HG02623 (cell line): ENCODE measurements at regions not wholly inside any gene's neighbourhood (a gene's known extent, or its start where the extent isn't known, plus 50 kb on each side); places are given as distances from the start of the nearest gene placed in this dataset.

Experiments
- ATAC-seq: cut with Tn5 transposase; IDR thresholded peaks from one replicate; pipeline ENCODE4 v1.9.1; 2021; ENCODE audit warnings: moderate library complexity; ENCODE audit not compliant: unreplicated experiment

DNA sequence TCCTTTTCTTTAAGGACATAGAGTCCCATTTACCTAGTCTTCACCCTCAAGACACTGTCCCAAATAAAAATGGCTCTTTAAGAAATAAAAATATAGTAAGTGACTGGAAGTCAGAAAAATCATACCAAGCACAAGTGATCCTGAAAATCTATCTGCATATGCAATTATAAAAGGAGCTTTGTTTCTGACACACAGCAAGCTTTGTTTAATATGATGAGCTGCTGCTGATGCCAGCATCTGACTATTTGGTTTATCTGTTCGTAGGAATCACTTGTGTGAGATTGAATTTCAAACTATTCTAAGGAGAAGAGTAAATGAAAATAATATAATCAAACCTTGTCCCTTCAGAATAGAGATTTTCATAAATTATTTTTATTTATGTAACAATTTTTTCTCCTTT lies 332.4 kb downstream of the PCDH7 start:
- no peak for ATAC-seq

DNA sequence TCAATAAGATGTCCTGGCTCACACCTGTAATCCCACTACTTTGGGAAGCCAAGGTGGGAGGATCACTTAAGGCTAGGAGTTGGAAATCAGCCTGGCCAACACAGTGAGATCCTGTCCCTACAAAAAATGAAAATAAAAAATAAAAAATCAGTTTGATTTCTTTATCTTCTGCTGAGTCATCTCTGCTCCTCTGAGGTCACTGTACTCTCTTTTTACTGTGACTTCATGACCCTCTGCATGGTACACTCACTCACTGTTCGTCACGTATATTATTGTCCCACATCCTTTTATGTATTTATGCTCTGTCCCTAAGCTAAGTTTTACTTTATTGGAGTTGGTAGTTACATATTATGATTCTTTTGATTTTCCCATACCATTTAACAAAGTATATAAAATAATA lies 333.3 kb downstream of the PCDH7 start:
- ATAC-seq, result no peak

DNA sequence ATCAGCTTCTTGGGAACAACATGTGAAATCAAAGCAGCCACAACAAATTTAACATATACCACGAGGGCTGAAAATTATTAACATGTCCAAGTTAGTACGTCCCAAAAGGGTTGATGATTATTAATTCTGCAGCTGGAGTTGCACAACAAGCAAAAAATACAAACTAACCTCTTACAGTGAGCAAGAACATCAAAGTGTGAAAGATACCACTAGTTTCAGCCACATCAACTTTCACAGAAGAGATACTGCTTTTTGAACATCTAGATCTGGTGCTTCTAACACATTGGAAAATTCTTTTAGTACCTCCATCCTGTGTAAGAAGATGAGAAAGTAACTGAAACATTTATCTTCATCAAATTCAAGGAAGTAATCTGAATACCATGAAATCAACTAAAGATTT lies 334.1 kb downstream of the PCDH7 start:
- no peak for ATAC-seq

DNA sequence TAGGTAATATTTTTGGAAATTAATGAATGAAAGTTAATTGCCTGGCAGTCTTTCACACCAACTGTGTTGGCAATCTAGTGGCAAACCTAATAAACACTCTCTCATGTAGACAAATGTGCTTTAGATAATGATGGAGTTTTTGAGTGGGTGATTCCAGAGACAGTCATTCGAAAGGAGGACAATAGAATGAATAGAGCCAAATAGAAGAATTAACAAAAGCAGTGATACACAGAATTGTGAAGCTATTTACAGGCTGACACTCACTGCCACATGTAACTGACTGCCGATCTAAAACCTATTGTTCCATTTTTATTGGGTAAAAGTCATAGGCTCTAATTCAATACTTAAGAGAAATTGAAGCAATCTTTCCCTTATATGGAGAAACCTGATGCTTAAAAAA lies 338.5 kb downstream of the PCDH7 start:
- ATAC-seq, result no peak

DNA sequence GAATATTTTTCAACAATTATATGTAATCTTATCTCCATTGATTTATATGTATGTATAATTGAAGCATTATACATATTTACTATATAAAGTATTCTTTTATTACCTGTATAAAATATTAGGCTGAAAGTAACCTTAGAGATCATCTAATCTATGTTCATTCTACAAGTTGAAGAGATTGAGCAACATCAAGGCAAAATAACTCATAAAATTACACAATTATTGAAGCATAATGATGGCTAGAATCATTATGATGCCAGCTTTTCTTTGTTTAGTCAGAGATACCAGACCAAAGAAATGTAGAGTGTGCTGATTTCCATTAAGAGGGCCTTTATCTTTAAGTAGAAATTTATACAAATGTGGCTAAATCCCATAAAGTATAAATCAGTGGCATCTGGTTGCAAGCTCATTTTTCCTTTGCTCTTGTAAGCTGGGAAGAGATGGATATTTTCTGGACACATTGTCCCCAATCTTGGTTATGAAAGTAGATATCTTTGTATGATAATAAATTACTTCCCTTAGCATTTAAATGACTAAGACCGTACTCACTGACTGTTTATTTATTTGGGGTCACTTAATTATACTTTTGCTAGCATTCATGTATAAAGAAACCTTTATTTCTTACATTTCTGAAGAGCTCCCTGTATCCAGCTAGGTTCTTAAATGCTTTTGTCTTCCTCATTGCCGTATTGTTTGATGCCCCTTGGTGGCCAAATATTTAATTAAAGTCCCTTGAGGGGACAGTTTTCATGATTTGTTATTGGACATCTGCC lies 339.8 kb downstream of the PCDH7 start:
- ATAC-seq, result no peak

DNA sequence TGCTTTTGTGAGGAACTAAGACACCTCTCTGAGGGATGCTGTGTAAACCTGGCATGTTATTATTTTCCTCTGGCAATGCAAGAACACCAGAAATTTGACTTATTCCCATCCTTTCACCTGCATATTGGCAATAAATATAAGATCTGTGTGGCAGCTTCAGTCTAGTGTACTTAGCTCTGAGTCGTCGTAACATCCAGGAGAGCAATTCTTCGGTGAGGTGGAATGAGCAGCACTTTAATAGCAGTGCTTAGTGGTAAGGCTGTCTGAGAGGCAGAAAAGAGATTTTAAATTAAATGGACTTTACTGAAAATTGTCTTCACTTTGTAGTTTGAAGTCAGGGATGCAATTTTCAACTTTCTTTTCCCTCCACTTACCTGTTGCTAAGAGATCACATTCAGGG lies 344.9 kb downstream of the PCDH7 start:
- no peak for ATAC-seq

DNA sequence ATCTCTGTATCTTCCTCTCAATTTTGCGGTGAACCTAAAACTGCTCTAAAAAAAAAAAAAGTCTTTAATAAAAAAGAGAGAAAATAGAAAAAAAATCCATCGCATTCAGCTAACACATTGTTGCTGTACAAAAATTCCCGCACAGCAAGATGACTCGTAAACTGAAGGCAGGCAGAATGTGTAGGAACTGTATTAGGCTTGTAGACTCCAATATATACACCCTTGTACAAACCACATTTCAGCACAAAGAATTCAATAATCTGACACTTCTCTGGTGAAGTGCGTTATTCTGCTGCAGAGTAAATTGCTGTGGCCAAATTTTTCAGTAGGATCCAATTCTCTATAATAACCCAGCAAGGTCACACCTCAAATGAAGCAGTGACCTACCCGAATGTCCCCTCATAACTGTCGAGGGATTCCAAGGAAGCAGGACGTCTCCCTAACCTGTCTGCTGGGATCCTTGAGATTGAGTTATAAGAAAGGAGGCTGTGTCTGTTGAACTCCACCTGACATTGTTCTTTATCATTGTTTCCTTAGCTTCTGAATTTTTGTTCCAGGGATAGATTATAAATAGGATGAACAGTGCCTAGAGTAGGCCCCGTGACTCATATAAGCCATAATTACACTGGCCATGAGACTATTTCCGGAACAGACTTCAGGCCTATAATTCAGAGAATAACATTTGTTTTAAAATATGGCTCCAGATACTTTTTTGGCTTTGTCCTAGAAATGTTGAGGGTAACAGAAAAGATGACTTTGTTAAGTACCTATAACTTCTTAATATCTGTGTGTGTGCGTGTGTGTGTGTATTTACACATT lies 348.3 kb downstream of the PCDH7 start:
- ATAC-seq, result no peak

DNA sequence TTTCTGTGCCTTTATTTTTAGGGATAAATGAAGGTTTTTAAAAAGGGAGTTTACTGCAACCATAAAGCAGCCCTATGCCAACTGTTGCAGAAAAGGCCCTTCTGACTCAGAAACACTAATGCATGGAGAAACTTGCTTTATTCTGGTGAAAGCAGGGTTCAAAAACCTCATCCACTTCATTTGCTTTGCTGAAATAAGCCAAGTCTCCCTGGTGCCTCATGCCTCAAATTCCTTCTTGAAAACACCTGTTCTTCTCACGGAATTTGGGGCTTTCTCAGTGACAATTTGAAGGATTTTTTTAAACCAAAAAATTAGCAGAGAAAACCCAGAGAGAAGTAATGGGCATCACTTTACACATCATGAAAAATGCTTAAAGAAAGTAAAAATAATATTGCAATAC lies 349.0 kb downstream of the PCDH7 start:
- ATAC-seq, result no peak

DNA sequence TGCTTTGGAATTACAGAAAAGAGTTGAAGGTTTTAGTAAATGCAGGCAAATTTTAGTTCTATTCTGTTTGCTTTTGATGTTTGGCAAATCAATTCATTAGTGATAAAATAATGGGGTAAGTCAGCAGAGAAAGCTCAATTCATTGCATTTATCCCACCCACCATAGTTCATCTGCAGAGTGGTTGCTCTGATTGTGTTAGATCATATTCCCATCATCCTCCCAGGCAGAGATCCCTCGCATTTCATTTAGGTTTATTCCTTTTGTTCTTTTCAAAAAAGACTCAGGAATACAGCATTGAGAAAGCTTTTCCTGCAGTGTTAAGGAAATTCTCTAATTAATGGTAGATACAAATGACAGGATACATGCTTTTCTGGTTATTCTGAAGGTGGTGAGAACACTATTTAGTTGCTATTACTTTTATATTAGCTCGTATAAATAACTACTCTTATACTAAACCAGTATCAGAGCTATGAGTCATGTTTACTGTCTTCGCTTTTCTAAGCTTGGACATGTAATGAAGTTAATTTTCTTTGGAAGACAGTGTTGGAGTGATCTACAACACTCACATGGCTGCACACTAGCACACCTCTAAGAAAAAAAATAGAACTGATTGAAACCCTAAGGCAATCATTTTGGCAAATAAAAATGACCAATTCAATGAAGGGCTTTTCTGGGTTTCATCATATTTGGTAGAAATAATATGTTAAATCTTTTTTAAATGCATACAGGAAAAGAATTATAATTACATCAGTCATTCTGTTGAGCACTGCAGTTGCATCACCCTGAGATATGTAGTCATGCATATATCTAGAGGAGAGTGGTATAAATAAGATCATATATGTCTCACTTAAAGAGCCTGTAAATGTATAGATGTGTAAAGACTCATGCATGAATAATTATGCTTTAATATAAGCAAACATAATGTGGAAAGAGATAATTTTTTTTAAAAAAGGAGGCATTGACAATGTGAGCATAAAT lies 351.6 kb downstream of the PCDH7 start:
- ATAC-seq, result no peak

DNA sequence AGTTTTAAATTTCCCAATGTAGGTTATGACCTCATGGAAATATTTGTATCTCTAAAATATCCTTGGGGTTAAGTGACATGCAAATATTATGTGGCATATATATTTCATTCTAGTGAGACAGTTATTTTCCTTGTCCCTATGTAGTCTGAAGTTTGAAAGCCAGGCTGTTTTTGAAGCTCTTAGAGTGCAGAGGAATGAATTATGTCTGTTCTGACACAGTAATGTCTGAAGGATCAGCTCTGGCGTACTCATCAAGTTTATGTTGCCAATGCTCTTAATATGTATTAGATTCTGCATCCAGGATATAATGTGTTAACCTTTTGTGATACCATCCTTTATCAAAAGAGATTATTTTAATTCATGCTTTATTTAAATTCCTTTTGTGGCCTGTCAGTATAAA lies 355.8 kb downstream of the PCDH7 start:
- no peak for ATAC-seq

DNA sequence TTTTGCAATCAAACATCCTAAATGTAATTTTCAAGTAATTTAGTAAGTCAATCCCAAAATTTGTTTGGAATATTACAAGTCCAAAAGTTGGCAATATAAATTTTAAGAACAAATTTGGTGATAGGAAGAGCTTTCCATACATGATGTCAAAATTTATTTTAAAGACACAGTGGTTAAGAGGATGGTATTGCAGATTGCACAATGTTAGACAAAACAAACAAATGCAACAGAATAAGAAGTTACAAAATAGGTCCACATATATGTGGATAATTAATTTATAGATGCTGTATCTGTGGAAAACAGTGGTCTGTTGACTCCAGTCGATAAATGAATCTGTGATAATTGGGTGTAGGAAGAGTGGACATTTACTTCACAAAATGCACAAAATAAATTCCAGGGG lies 358.5 kb downstream of the PCDH7 start:
- ATAC-seq, result no peak

DNA sequence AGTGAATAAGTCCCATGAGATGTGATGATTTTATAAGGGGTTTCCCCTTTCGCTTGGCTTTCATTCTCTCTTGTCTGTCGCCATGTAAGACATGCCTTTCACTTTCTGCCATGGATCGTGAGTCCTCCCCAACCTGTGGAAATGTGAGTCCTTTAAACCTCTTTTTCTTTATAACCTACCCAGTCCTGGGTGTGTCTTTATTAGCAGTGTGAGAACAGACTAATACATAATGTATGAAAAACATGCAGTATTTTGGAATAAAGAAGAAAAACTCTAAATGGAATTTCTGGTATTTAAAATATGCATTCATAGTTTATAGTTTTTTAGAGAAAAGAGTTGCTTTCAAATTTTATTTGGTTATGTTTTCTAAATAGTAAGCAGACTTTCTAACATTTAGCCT lies 360.7 kb downstream of the PCDH7 start:
- ATAC-seq, result no peak

DNA sequence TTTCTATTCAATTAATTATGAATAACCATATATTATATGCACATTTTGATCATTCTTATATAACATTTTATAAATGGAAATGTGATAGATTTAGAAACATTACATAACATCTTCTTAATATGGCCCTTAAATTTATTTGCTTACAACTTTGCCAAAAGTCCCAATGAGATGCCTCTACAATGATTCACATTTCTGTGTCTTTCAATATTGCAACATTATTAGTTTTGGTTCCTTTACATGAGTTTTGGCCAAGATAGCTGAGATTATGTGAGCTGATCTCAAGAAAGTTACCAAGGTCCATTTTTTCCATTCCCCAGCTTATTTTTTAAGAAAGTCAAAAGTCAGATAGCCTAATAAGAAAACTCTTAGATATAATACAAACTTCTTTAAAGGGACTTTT lies 361.2 kb downstream of the PCDH7 start:
- no peak for ATAC-seq

DNA sequence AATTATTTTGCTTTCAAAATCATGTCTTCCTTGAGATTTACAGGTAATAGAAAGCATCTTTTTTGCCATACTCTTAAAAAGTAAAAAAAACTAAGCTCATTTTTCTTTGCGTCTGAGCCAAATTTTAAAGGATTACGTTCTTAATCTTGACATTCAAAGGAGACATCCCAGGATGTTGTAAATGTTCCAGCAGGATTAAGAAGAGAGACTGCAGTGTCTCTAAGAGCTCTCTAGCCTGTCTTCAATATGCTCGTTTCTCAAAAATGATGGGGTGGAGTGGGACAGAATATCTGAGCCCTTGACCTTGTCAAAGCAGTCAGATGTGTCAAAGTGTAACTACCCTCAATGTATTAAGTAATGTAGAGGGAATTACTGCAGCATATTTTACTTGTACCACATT lies 363.3 kb downstream of the PCDH7 start:
- ATAC-seq, result no peak

DNA sequence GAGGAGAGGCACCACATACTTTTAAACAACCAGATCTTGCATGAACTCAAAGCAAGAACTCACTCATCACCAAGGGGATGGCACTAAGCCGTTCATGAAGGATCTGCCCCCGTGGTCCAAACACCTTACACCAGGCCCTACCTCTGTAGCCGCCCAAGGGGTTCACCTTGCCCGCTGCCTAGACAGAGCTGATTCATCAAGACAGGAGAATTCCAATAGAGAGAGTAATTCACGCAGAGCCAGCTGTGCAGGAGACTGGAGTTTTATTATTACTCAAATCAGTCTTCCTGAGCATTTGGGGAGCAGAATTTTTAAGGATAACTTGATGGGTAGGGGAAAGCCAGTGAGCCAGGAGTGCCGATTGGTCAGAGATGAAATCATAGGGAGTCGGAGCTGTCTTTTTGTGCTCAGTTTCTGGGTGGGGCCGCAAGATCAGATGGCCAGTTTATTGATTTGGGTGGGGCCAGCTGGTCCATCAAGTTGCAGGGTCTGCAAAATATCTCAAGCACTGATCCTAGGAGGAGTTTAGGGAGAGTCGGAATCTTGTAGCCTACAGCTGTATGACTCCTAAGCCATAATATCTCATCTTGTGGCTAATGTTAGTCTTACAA lies 364.7 kb downstream of the PCDH7 start:
- ATAC-seq, result no peak

DNA sequence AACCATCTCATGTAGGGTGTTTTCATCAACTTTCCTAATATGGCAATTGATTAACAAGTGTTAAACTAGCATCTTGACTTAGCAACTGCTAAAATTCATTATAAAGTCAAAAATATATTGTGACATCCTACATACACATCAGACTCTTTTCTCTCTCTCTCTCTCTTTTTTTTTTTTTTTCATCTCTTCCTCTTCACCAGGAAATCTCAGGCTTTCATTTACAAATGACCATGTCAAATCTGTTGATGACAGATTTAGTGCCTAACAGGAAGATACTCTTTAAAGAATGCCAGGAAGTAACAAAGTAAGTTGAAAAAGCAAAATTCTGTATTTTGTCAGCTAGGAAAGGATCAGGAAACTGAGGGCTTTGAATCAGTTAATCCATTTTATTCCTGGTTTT lies 365.5 kb downstream of the PCDH7 start:
- ATAC-seq, result no peak

DNA sequence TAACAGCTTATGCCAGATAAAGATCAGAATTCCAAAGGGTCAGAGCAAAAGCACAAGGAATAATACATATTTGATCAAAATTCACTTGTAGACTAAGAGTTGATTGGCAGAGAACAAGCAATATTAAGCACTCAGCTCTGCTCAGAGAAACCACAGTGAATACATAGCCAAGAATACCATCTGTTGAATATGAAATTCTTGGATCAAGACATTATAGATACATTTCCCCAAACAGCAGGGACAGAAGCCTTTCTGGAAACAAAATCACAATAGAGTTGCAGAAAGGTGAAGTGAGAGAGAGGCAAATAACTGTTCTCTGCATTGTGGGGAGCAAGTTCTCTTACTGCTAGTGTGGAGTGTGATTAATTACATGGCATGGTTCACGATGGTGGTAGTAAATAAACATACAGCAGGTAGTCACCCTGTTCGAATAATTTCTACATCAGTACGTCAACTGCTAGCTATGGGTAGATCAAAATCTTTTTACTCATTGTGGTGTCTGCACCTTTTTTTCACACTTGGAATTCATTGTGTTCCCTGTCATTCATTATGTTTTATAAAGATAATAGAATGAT lies 366.7 kb downstream of the PCDH7 start:
- no peak for ATAC-seq

DNA sequence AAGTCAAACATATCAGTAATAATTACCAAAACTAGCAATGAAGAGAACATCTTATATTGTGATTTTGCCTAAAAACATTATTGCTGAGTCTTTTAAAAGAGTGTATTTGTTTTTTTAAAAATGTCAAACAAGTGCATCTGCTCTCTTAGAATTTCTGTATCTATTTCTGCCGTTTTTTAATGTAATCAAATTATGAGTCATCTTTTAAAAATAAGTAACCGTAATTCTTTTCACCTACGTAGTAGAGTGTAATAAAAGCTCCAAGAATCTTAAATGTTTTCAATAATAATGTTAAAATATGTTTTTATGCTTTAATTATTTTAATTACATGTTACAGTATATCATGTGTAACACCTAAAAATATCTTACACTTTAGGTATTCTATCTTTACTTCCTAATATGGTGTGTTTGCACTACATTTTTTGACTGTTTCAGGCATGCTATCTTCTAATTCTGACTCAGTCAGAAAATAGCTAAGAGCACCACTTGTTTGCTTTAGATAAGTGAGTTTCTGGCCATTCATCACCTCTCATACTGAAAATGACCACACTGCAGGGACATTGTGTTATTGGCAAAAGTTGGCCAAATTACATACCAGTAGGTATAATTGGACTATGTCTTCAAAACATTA lies 368.5 kb downstream of the PCDH7 start:
- ATAC-seq, result no peak

DNA sequence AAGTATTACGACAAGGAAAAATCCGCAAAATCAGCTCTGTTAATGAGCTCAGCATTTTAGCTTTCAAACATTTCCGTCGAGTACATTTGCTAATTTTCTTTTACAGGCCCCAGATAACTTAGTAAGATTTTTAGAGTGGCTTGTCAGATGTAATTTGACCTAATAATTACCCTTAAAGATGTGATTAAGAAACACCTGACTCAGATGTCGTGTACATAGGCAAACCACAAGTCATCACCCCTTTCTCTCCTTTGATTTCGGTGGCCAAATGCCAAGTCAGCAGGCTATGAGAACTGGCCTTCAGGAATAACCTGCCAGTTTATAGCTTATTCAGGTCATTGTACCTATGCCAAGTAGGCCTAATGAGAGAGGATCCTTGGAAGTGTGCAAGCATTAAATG lies 369.6 kb downstream of the PCDH7 start:
- no peak for ATAC-seq

DNA sequence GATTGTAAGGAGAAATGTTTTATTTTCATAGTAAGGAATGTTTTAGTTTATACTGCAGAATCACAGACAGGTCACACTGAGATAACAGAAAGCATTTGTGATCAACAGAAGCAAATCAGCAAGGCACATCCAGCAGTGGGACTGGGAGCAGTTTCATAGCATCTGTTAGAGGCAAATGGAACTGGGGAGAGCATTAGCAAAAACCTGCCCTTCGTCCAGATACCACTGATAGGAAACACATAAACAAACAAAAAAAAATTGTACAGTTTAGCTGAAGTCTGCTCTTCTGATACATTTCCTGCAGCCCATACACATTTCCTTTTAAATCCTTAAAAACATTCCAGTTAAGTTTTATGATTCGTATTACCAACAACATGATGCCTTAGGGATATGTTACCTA lies 374.3 kb downstream of the PCDH7 start:
- no peak for ATAC-seq
